Type B pancreatic cell (in vitro differentiated cells): ENCODE measurements at regions not wholly inside any gene's neighbourhood (a gene's known extent, or its start where the extent isn't known, plus 50 kb on each side); places are given as distances from the start of the nearest gene placed in this dataset.

ENCODE experiments used
- DNase-seq: peaks from one replicate; pipeline ENCODE4 v3.0.0; 2021; ENCODE audit warnings: mixed read lengths; ENCODE audit not compliant: unreplicated experiment; ENCODE audit errors: extremely low spot score
- H3K27ac Mint-ChIP-seq: 2 replicates; pipeline ENCODE4 v1.8.0; 2021; ENCODE audit warnings: mild to moderate bottlenecking, mixed read lengths
- H3K27me3 Mint-ChIP-seq: 2 replicates; pipeline ENCODE4 v1.8.0; 2021; ENCODE audit warnings: mixed read lengths
- H3K36me3 Mint-ChIP-seq: 2 replicates; pipeline ENCODE4 v1.8.0; 2021; ENCODE audit warnings: mixed read lengths
- H3K4me1 Mint-ChIP-seq: one replicate; pipeline ENCODE4 v1.8.0; 2021; ENCODE audit warnings: mixed read lengths; ENCODE audit not compliant: unreplicated experiment
- H3K4me3 Mint-ChIP-seq: 2 replicates; pipeline ENCODE4 v1.8.0; 2021; ENCODE audit warnings: mild to moderate bottlenecking, mixed read lengths
- H3K9me3 Mint-ChIP-seq: 2 replicates; pipeline ENCODE4 v1.8.0; 2021; ENCODE audit warnings: mixed read lengths
- TF ChIP-seq, protein P1 (sequence below): fragments of 200-600 bp; sonication (generic); conservative IDR thresholded peaks from 2 replicates; pipeline ENCODE4 v1.5.0; 2021; ENCODE audit warnings: antibody characterized with exemption, mild to moderate bottlenecking

DNA sequence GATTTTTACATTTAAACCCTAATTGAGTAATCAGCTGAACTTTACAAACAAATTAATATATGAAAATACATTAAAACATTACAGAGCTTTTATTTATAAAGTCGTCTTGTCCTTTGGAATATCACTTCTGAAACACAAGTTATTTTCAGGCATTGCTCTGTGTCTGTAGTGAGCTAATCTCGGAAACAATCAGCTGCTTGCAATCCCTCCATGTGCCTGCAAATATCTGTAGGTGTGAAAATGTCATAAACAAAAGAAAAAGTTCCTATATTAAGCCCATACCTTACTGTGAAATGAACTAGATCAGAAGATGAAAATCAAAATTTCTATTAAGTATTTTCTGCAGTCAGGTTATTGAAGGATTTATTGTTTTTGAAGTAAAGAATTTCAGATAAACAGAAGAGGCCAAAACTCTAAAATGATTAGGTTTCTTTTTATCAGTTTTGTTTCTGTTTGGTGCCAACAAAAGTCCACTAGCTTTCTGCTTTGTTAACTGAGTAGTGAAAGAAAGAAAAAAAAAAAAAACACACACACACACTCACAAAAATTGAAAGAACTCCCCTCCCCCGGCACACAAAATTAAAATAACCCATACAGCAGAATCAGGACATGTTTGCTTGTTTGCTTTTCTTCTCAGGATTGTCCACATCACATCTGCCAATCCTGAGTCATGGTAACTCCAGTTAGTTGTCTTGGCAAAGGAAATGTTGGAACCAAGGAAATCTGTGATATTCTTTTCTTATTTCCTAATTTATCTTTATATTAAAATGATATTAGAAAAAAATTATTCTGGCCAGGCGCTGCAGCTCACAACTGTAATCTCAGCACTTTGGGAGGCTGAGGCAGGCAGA lies 627.0 kb upstream of the SLC39A10 start:
- H3K4me1 Mint-ChIP-seq = no peaks in the 10 kb centered on the region
- DNase-seq = no peak
- no peaks in the 10 kb centered on the region for H3K9me3 Mint-ChIP-seq
- H3K36me3 Mint-ChIP-seq = no peaks in the 10 kb centered on the region
- TF ChIP-seq, protein P1, sequence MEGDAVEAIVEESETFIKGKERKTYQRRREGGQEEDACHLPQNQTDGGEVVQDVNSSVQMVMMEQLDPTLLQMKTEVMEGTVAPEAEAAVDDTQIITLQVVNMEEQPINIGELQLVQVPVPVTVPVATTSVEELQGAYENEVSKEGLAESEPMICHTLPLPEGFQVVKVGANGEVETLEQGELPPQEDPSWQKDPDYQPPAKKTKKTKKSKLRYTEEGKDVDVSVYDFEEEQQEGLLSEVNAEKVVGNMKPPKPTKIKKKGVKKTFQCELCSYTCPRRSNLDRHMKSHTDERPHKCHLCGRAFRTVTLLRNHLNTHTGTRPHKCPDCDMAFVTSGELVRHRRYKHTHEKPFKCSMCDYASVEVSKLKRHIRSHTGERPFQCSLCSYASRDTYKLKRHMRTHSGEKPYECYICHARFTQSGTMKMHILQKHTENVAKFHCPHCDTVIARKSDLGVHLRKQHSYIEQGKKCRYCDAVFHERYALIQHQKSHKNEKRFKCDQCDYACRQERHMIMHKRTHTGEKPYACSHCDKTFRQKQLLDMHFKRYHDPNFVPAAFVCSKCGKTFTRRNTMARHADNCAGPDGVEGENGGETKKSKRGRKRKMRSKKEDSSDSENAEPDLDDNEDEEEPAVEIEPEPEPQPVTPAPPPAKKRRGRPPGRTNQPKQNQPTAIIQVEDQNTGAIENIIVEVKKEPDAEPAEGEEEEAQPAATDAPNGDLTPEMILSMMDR = no peak
- no peak overlapping the region for H3K27ac Mint-ChIP-seq
- H3K27me3 Mint-ChIP-seq = no peaks in the 10 kb centered on the region
- H3K4me3 Mint-ChIP-seq = no peak overlapping the region

DNA sequence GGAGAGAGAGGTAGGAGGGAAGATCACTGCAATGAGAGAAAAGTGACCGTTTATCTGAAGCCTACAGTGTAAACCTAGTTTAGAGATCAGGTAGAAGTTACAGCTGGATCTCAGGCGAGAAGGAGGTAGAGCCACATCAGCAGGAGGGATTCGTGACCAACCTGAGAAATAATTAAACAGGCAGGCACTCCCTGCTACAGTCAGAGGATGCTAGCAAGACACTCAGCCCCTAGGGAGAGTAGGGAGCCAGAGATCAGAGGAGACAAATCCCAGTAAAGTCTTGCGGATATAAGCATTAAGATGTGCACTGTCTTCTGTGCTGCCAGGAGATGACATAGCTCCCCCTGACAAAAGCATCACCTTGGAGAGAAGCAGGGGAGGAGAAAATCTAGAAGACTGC lies 629.1 kb upstream of the SLC39A10 start:
- DNase-seq = no peak
- Mint-ChIP-seq H3K27me3 (no peaks in the 10 kb centered on the region), H3K4me3 (no peak overlapping the region), H3K27ac (no peak overlapping the region), H3K9me3 (no peaks in the 10 kb centered on the region), H3K36me3 (no peaks in the 10 kb centered on the region), H3K4me1 (no peaks in the 10 kb centered on the region)
- TF ChIP-seq, protein P1 = no peak

DNA sequence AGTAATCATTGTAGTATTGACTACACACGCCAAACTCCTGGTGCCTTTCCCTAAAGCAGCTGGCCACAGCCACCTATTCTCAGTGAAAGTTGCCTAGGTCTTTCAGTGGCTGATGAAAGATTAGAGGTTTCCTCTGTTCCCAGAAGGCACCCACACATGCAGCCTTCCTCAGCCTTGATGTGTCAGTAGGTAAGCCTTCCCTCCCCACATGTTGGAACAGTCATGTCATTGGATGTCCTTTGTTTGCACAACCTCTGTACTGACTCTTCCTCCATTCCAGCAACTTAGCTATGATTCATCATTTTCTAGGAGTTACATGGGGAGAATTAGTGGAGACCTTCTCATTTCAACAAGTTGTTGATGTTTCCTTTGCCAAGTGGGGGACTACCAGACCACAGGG lies 630.8 kb upstream of the SLC39A10 start:
- H3K27ac Mint-ChIP-seq = no peak overlapping the region
- TF ChIP-seq, protein P1 = no peak
- H3K36me3 Mint-ChIP-seq = no peaks in the 10 kb centered on the region
- no peaks in the 10 kb centered on the region for H3K9me3 Mint-ChIP-seq
- H3K27me3 Mint-ChIP-seq = no peaks in the 10 kb centered on the region
- DNase-seq = no peak
- H3K4me3 Mint-ChIP-seq = no peak overlapping the region
- no peaks in the 10 kb centered on the region for H3K4me1 Mint-ChIP-seq

DNA sequence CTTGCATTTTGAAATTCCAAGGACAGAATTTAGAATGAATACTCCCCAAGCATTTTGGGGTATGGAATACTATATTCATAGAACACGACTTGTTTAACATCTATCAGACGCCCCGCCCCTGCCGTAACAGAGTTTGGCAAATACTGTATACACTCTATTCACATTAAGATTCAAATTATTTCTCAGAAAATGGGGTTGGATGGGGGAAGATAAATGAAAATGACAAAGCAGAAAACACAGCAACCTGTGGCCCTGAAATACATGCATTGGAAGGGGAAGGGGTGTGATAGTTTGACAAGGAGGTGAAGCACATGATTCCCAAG lies 634.6 kb upstream of the SLC39A10 start:
- Mint-ChIP-seq H3K4me1 (no peaks in the 10 kb centered on the region), H3K27ac (no peak overlapping the region), H3K36me3 (no peaks in the 10 kb centered on the region), H3K27me3 (no peaks in the 10 kb centered on the region), H3K9me3 (no peaks in the 10 kb centered on the region), H3K4me3 (no peak overlapping the region)
- TF ChIP-seq, protein P1 = no peak
- DNase-seq = no peak

DNA sequence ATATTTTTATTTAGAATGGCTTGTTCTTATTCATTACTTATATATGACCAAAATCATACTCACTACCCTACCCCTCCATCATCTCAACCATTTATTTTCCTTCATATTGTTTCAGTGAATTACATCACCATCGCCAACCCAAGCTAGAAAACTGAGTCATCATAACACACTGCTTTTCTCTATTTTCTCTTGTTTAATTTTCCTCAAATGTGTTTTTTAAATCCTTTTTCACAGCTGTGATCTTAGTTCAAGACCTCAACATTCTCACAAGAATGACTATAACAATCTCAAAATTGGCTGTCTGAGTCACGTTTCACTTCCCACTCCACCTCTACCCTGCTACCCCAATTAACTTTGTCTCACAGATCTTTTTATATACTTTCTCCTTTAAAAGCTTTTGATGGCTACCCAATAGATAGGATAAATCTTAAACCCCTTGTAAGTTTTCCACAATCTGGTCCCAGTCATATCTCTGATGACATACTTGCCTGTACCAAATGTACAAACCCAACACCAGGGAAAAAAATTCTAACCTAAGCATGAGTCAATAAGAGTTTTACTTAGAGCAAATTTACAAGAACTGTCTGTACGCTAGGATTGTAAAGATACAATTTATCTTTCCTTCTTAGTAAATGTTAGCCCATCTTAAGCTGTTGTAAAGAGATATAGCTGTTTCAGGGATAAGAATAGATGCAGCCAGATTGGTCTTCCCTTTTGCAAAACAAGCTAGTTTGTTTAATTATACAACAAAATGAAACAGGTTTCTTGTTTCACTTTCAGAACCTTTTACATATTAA lies 635.1 kb upstream of the SLC39A10 start:
- no peak for DNase-seq
- H3K27me3 Mint-ChIP-seq = no peaks in the 10 kb centered on the region
- no peaks in the 10 kb centered on the region for H3K9me3 Mint-ChIP-seq
- TF ChIP-seq, protein P1 = no peak
- no peak overlapping the region for H3K4me3 Mint-ChIP-seq
- H3K27ac Mint-ChIP-seq = no peak overlapping the region
- H3K36me3 Mint-ChIP-seq = no peaks in the 10 kb centered on the region
- H3K4me1 Mint-ChIP-seq = no peaks in the 10 kb centered on the region
